Activated T-cell treated with anti-CD3 and anti-CD28 coated beads, Interleukin-2, amount 50 U/mL, for 48 hours (primary cell): ENCODE measurements at regions not wholly inside any gene's neighbourhood (a gene's known extent, or its start where the extent isn't known, plus 50 kb on each side); places are given as distances from the start of the nearest gene placed in this dataset.

Source experiments
- DNase-seq, 2 experiments: peaks; one replicate each; pipeline ENCODE4 v3.0.0-alpha.2; 2020

GRCh38 chr4:32503241-32503640 lies 1783.1 kb downstream of the PCDH7 start:
- DNase-seq, result no peak

DNA sequence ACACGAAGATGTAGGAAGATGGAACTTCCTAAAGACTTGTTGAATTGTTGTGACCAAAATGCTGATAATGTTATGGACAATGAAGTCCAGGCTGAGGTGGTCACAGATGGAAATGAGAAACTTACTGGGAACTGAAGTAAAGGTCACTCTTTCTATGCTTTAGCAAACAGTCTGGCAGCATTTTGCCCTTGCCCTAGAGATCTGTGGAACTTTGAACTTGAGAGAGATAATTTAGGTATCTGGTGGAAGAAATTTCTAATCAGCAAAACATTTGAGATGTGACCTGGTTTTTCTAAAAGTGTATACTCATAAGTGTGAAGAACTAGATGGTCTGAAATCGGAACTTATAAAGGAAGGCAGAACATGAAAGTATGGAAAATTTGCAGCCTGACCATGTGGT lies 1785.9 kb downstream of the PCDH7 start:
- no peak for DNase-seq

DNA sequence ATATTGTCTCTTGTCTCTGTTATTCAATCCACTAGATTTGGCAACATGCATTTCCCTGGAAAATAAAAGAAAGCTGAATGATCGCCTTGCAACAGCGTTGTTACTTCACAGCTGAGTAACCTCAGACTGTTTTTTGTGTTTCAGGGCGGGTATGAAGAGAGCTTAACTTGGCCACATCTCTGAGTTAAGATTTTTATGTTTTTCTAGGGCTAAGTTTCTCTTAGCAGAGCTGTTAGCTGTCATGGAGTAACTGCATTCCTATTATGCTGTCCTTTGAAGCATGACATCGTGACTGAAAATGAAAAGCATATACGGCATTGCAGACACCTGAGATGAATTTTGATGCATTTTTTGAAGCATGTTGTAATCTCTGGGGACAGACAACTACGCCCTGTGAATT lies 1798.9 kb downstream of the PCDH7 start:
- no peak for DNase-seq

DNA sequence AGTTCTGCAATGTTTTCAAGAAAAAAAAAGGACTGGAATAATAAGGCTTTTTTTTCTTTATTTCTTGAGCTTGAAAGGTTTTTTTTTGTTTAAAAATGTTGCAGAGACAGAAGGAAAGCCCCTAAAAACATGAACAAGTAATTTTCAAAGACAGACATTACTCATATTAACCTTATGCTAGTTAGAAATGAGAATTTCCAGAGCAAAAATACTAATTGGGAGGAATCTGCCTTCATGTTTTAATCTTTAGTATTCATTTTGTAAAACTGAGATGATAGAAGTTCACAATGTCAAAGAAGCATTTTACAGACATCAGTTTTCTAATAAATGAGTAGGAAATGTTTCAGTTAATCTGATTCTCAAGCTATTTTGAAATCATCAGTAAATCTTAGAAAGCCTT lies 1805.3 kb downstream of the PCDH7 start:
- no peak for DNase-seq

DNA sequence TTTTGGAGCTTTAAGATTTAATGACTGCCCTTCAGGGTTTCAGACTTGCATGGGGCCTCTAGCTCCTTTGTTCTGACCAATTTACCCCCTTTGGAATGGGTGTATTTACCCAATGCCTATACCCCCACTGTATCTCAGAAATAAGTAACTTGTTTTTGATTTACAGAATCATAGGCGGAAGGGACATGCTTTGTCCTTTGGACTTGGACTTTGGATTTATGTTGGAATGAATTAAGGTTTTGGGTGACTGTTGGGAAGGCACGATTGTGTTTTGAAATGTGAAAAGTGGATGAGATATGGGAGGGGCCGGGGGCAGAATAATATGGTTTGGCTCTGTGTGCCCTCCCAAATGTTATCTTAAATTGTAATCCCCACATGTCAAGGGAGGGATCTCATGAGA lies 1824.7 kb downstream of the PCDH7 start:
- DNase-seq, result no peak

GRCh38 chr4:32551943-32552342 lies 1831.8 kb downstream of the PCDH7 start:
- no peak for DNase-seq

GRCh38 chr4:32560306-32560705 lies 1840.1 kb downstream of the PCDH7 start:
- no peak for DNase-seq

DNA sequence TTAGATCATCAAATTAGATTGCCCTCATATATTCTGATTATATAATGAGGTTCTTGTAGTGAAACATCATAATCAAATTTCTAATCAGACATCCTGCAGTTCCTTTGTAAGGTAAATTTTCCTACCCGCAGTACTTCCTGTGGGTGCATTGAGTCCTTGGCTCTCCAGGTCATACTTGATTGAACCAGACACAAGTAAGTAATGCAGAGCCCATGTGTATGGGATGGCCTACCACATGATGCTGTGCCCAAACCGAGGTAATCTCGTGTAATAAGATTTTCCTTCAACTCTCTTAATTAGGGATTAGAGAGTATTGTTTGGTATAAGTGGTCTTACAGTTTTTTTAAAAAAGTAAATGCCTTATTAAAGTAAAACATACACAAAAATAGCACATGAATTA lies 1841.8 kb downstream of the PCDH7 start:
- DNase-seq, result no peak

- no peak for DNase-seq
Observed at GRCh38 chr4:32564626-32565025, 1844.5 kb downstream of the PCDH7 start.

DNA sequence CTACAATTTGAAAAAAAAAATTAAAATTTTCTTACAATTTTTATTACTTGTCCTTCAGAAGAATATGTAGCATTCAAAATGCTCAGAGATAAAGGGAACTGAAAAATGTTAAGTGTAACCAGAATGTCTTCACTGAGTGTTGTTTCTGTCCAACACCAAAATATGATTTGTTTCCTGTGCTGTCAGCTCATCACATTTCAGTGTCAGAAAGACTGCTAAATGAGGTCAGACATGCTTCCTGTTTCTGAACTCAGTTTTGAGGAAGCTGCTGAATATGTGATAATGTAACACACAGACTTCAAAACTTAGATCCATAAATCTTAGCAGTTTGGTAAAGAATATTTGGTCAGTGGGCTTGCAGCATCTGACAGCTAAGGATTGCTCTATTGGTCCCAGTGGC lies 1849.7 kb downstream of the PCDH7 start:
- no peak for DNase-seq

DNA sequence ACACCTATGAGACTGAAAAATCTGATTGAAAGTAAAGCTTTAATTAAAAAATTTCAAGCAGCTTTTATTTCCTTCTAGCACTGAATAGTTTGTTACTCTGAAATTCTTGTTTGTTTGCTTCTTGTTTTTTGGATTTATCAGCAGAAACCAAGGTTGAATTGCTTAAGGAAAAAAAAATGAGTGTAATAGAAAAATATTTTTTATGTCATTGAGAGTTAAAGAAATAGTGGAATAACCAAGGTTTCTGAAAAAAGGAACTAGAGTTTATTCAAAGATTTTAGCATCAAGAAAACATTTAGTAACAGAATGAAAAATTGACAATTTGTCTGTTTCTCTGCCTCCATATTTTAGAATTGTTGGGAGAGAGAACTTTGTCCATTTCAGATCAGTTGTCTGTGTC lies 1852.2 kb downstream of the PCDH7 start:
- DNase-seq, result no peak

- no peak for DNase-seq
Observed at GRCh38 chr4:32574803-32575202, 1854.6 kb downstream of the PCDH7 start.

DNA sequence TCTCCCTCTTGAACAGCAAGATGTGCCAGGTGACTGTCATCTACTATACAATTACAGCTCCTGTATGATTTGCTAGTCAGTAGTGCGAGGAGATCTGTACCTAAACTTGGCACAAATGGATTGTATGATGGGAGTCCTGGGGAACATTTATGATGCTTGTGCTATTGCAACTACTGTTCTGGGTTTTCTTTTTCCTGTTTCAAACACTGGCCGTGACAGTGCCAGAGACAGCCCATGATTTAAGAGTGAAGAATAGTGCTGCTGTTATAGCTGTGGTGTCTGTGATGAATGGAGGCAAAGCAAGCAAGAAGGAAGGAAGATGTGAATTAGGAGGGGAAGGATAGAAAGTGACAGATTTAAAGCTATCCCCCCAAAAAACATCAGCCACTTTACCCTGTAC lies 1868.9 kb downstream of the PCDH7 start:
- no peak for DNase-seq

GRCh38 chr4:32589853-32590252 lies 1869.7 kb downstream of the PCDH7 start:
- no peak for DNase-seq

GRCh38 chr4:32597354-32597753 lies 1877.2 kb downstream of the PCDH7 start:
- no peak for DNase-seq

DNA sequence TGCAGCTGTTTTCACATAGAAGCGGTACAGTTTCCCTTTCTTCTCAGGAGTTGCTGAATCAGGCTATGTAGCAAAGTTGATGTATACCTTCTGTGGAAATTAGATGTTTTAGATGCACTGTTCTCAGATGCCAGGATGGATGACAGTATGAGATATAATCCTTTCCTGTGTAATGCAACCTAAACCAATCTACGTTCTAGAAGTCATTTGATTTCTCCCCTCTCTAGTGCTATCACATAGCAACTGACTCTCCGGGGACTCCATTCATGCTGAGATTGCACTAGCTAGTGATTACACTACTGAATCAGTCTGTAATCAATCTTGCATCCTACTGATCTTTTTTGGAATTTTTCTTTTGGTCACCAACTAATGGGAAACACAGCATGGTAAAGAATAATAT lies 1881.7 kb downstream of the PCDH7 start:
- DNase-seq, result no peak

GRCh38 chr4:32607978-32608377 lies 1887.8 kb downstream of the PCDH7 start:
- no peak for DNase-seq

GRCh38 chr4:32624943-32625603 lies 1904.9 kb downstream of the PCDH7 start:
- no peak for DNase-seq

DNA sequence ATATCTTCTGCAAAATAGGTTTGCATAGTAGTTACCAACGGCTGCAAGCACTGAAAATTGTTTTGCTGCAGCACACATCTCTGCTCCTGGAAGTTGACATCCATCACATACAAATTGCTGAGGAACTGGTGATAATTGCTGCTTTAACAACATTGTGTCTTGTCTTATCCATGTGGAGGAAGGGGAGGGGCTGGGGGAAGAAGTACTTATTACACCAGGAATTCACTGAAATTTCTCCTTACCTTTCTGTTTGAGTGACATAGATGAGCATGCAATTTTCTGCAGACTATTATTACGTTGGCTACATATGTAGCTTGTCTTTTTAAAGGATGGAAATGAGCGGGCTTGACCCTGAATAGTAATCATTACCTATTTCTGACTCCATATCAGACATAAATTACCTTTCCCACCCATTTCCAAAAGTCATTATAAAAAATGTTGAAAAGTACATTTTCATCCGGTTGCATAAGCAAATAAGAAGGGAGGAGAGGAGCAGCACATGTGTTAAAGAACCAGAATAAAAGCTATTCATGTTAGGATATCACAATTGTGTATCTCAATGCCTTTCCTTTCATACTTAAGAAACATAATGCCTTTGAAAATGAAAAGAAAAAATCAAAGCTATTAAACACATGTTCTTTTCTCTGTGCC lies 1905.6 kb downstream of the PCDH7 start:
- DNase-seq, result no peak

- no peak for DNase-seq
Observed at GRCh38 chr4:32631831-32632230, 1911.7 kb downstream of the PCDH7 start.

DNA sequence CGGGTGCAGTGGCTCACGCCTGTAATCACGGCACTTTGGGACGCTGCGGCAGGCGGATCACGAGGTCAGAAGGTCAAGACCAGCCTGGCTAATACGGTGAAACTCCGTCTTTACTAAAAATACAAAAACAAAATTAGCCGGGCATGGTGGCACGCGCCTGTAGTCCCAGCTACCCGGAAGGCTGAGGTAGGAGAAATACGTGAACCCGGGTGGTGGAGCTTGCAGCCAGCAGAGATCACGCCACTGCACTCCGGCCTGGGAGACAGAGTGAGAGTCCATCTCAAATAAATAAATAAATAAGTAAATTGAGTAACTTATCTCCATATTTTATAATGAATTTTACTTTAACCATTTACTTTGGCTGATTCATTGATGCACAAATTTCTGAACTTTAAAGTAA lies 1913.3 kb downstream of the PCDH7 start:
- no peak for DNase-seq

- DNase-seq, result no peak
Observed at GRCh38 chr4:32645653-32646052, 1925.5 kb downstream of the PCDH7 start.

DNA sequence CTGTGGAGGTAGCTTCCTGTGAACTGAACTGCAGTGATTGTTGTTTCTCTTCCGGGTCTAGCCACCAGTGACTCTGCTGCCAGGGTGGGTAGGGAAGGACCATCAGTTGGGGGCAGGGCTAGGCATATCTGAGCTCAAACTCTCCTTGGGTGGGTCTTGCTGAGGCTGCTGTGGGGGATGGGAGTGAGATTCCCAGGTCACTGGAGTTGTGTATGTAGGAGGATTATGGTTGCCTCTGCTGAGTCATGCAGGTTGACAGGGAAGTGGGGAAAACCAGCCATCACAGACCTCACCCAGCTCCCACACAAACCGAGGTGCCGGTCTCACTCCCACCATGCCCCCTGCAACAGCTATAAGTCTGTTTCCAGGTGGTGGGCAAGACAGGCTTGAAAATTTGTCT lies 1937.8 kb downstream of the PCDH7 start:
- no peak for DNase-seq

GRCh38 chr4:32661229-32661628 lies 1941.1 kb downstream of the PCDH7 start:
- no peak for DNase-seq

GRCh38 chr4:32662803-32663202 lies 1942.6 kb downstream of the PCDH7 start:
- DNase-seq, result no peak
